Mesendoderm (in vitro differentiated cells): ENCODE measurements at regions not wholly inside any gene's neighbourhood (a gene's known extent, or its start where the extent isn't known, plus 50 kb on each side); places are given as distances from the start of the nearest gene placed in this dataset.
A peak's percentile ranks its signal among the peaks of the same experiment; 100 is the strongest.
"Not testable (repeated sequence)": the region's sequence is repeated elsewhere in the genome, so short reads cannot be mapped to it uniquely, and the experiment has no call there.

Experiments used
- DNase-seq: peaks from one replicate; pipeline ENCODE4 v3.0.0; 2013
- H2AK5ac ChIP-seq: 2 replicates; pipeline ENCODE4 v1.6.1; 2013; ENCODE audit warnings: low read length, inconsistent platforms
- H2BK120ac ChIP-seq: 2 replicates; pipeline ENCODE4 v1.6.1; 2013; ENCODE audit warnings: low read depth, mild to moderate bottlenecking, low read length, moderate library complexity, mixed read lengths
- H2BK15ac ChIP-seq: replicated peaks from 2 replicates; pipeline ENCODE4 v1.6.1; 2013; ENCODE audit warnings: low read depth, mild to moderate bottlenecking, moderate library complexity
- H2BK5ac ChIP-seq: 2 replicates; pipeline ENCODE4 v1.6.1; 2013; ENCODE audit warnings: low read length, inconsistent platforms
- H3K18ac ChIP-seq: 2 replicates; pipeline ENCODE4 v1.6.1; 2013; ENCODE audit warnings: mild to moderate bottlenecking, low read length, mixed read lengths
- H3K23ac ChIP-seq: one replicate; pipeline ENCODE4 v1.6.1; 2013; ENCODE audit warnings: low read length
- H3K27ac ChIP-seq: 2 replicates; pipeline ENCODE4 v1.5.1; 2013; ENCODE audit warnings: low read depth, mild to moderate bottlenecking, inconsistent platforms, low read length, moderate library complexity
- H3K27me3 ChIP-seq: 2 replicates; pipeline ENCODE4 v1.6.1; 2013; ENCODE audit warnings: low read length, control low read depth, mild to moderate bottlenecking, inconsistent platforms; ENCODE audit not compliant: insufficient read depth, poor library complexity
- H3K36me3 ChIP-seq: 2 replicates; pipeline ENCODE4 v1.6.1; 2013; ENCODE audit warnings: low read length, inconsistent platforms; ENCODE audit not compliant: control insufficient read depth, insufficient read depth
- H3K4ac ChIP-seq: one replicate; pipeline ENCODE4 v1.6.1; 2013; ENCODE audit warnings: low read depth, mild to moderate bottlenecking, low read length, moderate library complexity
- H3K4me1 ChIP-seq: 2 replicates; pipeline ENCODE4 v1.6.1; 2013; ENCODE audit warnings: low read depth, low read length, inconsistent platforms; ENCODE audit not compliant: control insufficient read depth
- H3K4me2 ChIP-seq: 2 replicates; pipeline ENCODE4 v1.6.1; 2013; ENCODE audit warnings: low read length
- H3K4me3 ChIP-seq: 2 replicates; pipeline ENCODE4 v1.5.1; 2013; ENCODE audit warnings: mild to moderate bottlenecking, low read length
- H3K56ac ChIP-seq: one replicate; pipeline ENCODE4 v1.6.1; 2013; ENCODE audit warnings: low read length
- H3K79me1 ChIP-seq: 2 replicates; pipeline ENCODE4 v1.6.1; 2013; ENCODE audit warnings: low read length, inconsistent platforms
- H3K79me2 ChIP-seq: 2 replicates; pipeline ENCODE4 v1.6.1; 2013; ENCODE audit warnings: mild to moderate bottlenecking, low read length; ENCODE audit not compliant: control insufficient read depth, insufficient read depth
- H3K9ac ChIP-seq: 2 replicates; pipeline ENCODE4 v1.6.1; 2013; ENCODE audit warnings: low read length, inconsistent platforms
- H4K5ac ChIP-seq: one replicate; pipeline ENCODE4 v1.6.1; 2013; ENCODE audit warnings: low read length
- H4K8ac ChIP-seq: one replicate; pipeline ENCODE4 v1.6.1; 2013; ENCODE audit warnings: low read depth, mild to moderate bottlenecking, control low read depth, low read length, moderate library complexity
- WGBS: extraction: QIAGEN DNeasy Blood & Tissue Kit; methylation state at CpG from one replicate; pipeline ENCODE4 v1.1.7; 2013; ENCODE audit warnings: low lambda C conversion rate, missing lambda C conversion rate; ENCODE audit not compliant: insufficient coverage; ENCODE audit errors: extremely low coverage; 5-methylcytosine and 5-hydroxymethylcytosine counted together

DNA sequence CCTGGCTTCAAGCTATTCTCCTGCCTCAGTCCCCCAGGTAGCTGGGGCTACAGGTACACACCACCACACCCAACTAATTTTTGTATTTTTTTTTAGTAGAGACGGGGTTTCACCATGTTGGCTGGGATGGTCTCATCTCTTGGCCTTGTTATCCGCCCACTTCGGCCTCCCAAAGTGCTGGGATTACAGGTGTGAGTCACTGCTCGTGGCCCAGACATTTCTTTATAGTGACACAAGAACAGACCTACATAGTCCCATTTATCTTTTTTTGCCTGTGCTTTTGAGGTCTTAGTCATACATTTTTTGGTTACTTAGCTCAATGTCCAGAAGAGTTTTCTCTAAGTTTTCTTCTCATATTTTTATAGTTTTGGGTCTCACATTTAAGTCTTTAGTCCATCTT is 247.4 kb downstream of the SYT10 start:
- no peak overlapping the region for H3K4me3 ChIP-seq
- no peaks in the 10 kb centered on the region for H3K36me3 ChIP-seq
- no peak overlapping the region for H3K27ac ChIP-seq
- no peak overlapping the region for H3K9ac ChIP-seq
- H3K56ac ChIP-seq, result no peak overlapping the region
- H3K4me2 ChIP-seq, result no peak overlapping the region
- H3K23ac ChIP-seq, result no peak overlapping the region
- no peak overlapping the region for H3K18ac ChIP-seq
- H3K79me2 ChIP-seq, result no peaks in the 10 kb centered on the region
- H3K79me1 ChIP-seq, result no peaks in the 10 kb centered on the region
- no peak overlapping the region for H4K5ac ChIP-seq
- H2BK120ac ChIP-seq, result no peak overlapping the region
- no peak overlapping the region for H3K4ac ChIP-seq
- H2BK5ac ChIP-seq, result no peak overlapping the region
- no peaks in the 10 kb centered on the region for H3K27me3 ChIP-seq
- H3K4me1 ChIP-seq, result no peaks in the 10 kb centered on the region
- DNase-seq, result no peak
- no CpG with 5 or more reads among the region's 4 CpGs for WGBS
- no peak overlapping the region for H2BK15ac ChIP-seq
- no peak overlapping the region for H4K8ac ChIP-seq
- H2AK5ac ChIP-seq, result no peak overlapping the region

DNA sequence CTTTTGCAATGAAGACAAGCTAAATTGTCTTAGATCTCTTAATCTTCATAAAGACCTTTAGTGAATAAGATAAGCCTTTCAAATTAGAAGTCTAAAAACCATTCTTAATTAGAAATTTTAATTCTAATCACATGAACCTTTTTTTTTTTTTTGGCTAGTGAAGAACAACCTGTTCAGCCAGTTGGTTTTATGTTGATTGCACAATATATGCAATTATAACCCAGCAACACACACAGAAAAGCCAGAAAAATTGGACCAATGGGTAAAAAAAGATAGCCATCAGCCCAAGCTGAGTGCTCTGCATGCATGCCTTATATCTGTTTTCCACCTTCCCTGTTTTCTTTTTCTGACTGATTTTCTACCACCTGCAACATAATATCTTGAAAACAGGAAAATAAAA is 252.2 kb downstream of the SYT10 start:
- Histone ChIP-seq H4K5ac (no peak overlapping the region), H3K36me3 (no peaks in the 10 kb centered on the region), H3K27me3 (no peaks in the 10 kb centered on the region), H2BK5ac (no peak overlapping the region), H3K9ac (no peak overlapping the region), H3K23ac (no peak overlapping the region), H2BK15ac (no peak overlapping the region), H3K4me1 (peaks cover 4% of the 10 kb centered on the region), H3K27ac (no peak overlapping the region), H3K4me3 (no peak overlapping the region), H3K56ac (no peak overlapping the region), H3K4ac (no peak overlapping the region), H3K79me2 (no peaks in the 10 kb centered on the region), H2AK5ac (no peak overlapping the region), H3K18ac (no peak overlapping the region), H3K79me1 (no peaks in the 10 kb centered on the region), H2BK120ac (no peak overlapping the region), H3K4me2 (no peak overlapping the region), H4K8ac (no peak overlapping the region)
- DNase-seq, result no peak

DNA sequence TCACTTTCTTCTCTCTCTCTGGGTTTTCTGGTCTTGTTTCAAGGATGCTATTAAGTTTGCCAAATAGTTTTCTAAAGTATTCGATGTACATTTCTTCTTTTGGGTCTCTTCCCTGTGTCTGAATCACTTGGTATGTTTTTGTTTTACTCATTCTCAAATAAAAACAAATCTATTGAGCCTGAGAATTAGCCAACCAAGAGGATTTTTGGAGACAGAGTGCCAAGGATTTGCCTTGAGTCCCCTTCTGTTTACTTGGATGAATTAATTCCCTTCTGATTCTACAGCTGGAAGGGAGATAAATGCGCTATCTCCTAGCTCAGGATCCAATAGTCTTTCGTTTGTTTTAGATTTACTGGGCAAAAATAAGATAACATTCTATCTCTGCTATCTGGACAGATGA is 255.5 kb downstream of the SYT10 start:
- H3K23ac ChIP-seq, result no peak overlapping the region
- H3K27ac ChIP-seq, result no peak overlapping the region
- no peaks in the 10 kb centered on the region for H3K79me1 ChIP-seq
- H3K4me2 ChIP-seq, result no peak overlapping the region
- no peak overlapping the region for H2BK5ac ChIP-seq
- H3K9ac ChIP-seq, result no peak overlapping the region
- WGBS, result no CpG with 5 or more reads among the region's 3 CpGs
- H3K4me3 ChIP-seq, result no peak overlapping the region
- H3K4ac ChIP-seq, result no peak overlapping the region
- no peak for DNase-seq
- no peak overlapping the region for H3K18ac ChIP-seq
- H3K27me3 ChIP-seq, result no peaks in the 10 kb centered on the region
- H3K56ac ChIP-seq, result no peak overlapping the region
- H2BK15ac ChIP-seq, result no peak overlapping the region
- H4K8ac ChIP-seq, result no peak overlapping the region
- no peaks in the 10 kb centered on the region for H3K79me2 ChIP-seq
- H3K36me3 ChIP-seq, result no peaks in the 10 kb centered on the region
- H3K4me1 ChIP-seq, result peaks cover 9% of the 10 kb centered on the region
- no peak overlapping the region for H4K5ac ChIP-seq
- no peak overlapping the region for H2BK120ac ChIP-seq
- no peak overlapping the region for H2AK5ac ChIP-seq

DNA sequence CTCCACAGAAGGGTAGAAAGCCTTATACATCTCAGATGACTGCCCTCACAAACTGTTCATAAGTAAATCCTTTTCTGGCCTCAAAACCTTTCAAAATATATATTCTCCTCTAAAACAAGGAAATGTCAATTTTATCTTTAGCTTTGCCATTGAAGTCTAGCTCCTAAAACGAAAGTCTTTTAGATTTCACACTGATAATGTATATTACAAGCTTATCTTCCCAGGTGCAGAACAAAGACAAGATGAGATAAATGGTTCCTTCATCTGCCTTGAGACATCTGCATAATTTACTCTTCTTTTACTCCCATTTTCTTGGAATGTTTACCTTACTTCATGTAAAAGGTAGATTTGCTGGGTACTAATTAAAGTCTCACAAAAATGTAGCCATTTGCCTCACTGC is 257.1 kb downstream of the SYT10 start:
- Histone ChIP-seq H3K79me1 (no peaks in the 10 kb centered on the region), H3K4me1 (peaks cover 9% of the 10 kb centered on the region), H3K27ac (peak overlapping the region; percentile 79), H2BK120ac (no peak overlapping the region), H3K4me3 (no peak overlapping the region), H3K4me2 (no peak overlapping the region), H3K79me2 (no peaks in the 10 kb centered on the region), H2BK5ac (peak overlapping the region; percentile 95), H2BK15ac (no peak overlapping the region), H3K4ac (no peak overlapping the region), H3K36me3 (no peaks in the 10 kb centered on the region), H3K18ac (peak overlapping the region; percentile 68), H3K9ac (peak overlapping the region; percentile 30), H3K23ac (no peak overlapping the region), H3K56ac (peak overlapping the region; percentile 70), H4K5ac (peak overlapping the region; percentile 50), H4K8ac (no peak overlapping the region), H3K27me3 (no peaks in the 10 kb centered on the region), H2AK5ac (no peak overlapping the region)
- WGBS, result no CpG with 5 or more reads among the region's 1 CpG
- peak; percentile 70 for DNase-seq

DNA sequence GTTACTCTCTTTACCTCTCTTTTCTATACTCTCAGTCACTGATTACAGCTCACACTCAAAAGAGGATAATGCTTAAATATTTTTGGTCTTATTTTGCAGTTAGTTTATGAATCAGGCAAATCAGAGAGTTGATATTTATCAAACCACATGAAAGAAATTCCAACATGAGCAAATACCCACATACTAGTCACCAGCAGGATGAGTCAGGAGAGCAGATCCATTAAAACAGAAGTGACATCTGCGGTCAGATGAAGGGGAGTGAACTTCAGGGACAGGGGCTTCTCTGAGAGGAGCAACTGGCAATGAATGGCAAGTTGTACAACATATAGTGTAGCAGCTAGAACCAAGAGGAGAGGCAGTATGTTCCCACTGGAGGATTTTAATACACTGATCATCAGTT is 258.7 kb downstream of the SYT10 start:
- peaks cover 9% of the 10 kb centered on the region for H3K4me1 ChIP-seq
- peak overlapping the region; percentile 16 for H3K18ac ChIP-seq
- H3K9ac ChIP-seq, result no peak overlapping the region
- no peak overlapping the region for H2BK15ac ChIP-seq
- no peak overlapping the region for H4K8ac ChIP-seq
- H3K27ac ChIP-seq, result no peak overlapping the region
- H3K56ac ChIP-seq, result peak overlapping the region; percentile 6
- H2BK120ac ChIP-seq, result no peak overlapping the region
- H3K27me3 ChIP-seq, result no peaks in the 10 kb centered on the region
- H3K4me2 ChIP-seq, result no peak overlapping the region
- no peak overlapping the region for H3K23ac ChIP-seq
- no peak overlapping the region for H3K4me3 ChIP-seq
- H3K79me2 ChIP-seq, result no peaks in the 10 kb centered on the region
- peak; percentile 46 for DNase-seq
- H4K5ac ChIP-seq, result no peak overlapping the region
- peak overlapping the region; percentile 42 for H2BK5ac ChIP-seq
- no peaks in the 10 kb centered on the region for H3K79me1 ChIP-seq
- no peak overlapping the region for H3K4ac ChIP-seq
- no peaks in the 10 kb centered on the region for H3K36me3 ChIP-seq
- no CpG with 5 or more reads among the region's 1 CpG for WGBS
- H2AK5ac ChIP-seq, result no peak overlapping the region

DNA sequence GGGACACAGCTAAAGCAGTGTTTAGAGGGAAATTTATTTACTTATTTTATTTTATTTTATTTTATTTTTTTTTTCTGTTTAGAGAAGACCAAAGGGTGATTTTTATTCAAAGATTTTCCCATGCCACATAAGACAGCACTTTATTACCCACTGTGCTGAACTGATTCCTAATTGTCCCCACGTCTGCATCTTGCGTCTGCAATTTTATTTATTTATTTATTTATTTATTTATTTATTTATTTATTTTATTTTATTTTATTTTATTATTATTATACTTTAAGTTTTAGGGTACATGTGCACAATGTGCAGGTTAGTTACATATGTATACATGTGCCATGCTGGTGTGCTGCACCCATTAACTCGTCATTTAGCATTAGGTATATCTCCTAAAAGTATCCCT is 269.7 kb upstream of the PKP2 start:
- not testable (repeated sequence) for H2AK5ac ChIP-seq, H3K79me2 ChIP-seq, H3K79me1 ChIP-seq, DNase-seq, H3K36me3 ChIP-seq, H3K56ac ChIP-seq, H4K5ac ChIP-seq, H3K4me2 ChIP-seq, H3K23ac ChIP-seq, H3K9ac ChIP-seq, H4K8ac ChIP-seq, H3K4me1 ChIP-seq, H3K4ac ChIP-seq, H3K27me3 ChIP-seq, H3K18ac ChIP-seq, H3K27ac ChIP-seq, H2BK120ac ChIP-seq, H2BK5ac ChIP-seq, H3K4me3 ChIP-seq, H2BK15ac ChIP-seq
- WGBS, result no CpG with 5 or more reads among the region's 3 CpGs
